Hepatocyte (in vitro differentiated cells): ENCODE measurements at regions not wholly inside any gene's neighbourhood (a gene's known extent, or its start where the extent isn't known, plus 50 kb on each side); places are given as distances from the start of the nearest gene placed in this dataset.

Source experiments
- CTCF ChIP-seq: fragments of 200-600 bp; sonication (generic); IDR thresholded peaks from 2 replicates; pipeline ENCODE4 v1.5.1; 2016; ENCODE audit warnings: antibody characterized with exemption, mild to moderate bottlenecking; ENCODE audit not compliant: poor library complexity
- EZH2 ChIP-seq: fragments of 200-600 bp; sonication (generic); IDR thresholded peaks from 2 replicates; pipeline ENCODE4 v1.6.1; 2016; ENCODE audit warnings: antibody characterized with exemption, mild to moderate bottlenecking, borderline replicate concordance
- EZH2phosphoT487 ChIP-seq: fragments of 200-600 bp; sonication (generic); IDR thresholded peaks from one replicate; pipeline ENCODE4 v1.6.1; 2018; ENCODE audit warnings: antibody characterized with exemption, mild to moderate bottlenecking, low read depth, moderate library complexity; ENCODE audit not compliant: unreplicated experiment, severe bottlenecking

DNA sequence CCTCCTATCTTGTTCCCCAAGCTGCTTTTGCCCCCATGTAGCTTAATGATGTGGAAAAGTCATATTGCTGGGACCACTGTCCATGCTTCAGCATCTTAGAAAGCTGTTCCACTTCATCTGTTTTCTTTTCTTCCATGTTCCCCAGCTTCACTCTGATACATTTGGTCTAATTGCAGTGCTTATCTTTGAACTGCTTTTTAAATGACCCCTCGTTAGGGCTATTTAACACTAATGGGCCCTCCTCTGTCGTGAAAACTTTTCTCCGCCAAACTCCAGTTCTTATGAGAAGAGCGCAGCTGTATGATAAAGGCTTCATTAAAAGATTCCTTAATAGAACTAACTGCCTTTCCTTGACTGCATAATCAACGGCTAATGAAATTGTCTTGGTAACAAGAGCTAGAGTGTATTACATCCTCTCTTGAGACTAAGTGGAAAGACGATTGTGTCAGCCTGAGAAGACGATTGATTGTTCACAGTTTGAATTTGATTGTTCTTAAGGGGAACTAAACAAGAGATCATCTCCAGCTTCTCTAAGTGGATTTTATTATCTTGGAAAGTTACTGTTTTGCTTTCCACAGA lies 165.0 kb upstream of the MTNR1B start:
- TF ChIP-seq CTCF: no peak
- no peak for TF ChIP-seq EZH2phosphoT487
- no peak for TF ChIP-seq EZH2
